SH-SY5Y (cell line): ENCODE measurements at regions not wholly inside any gene's neighbourhood (a gene's known extent, or its start where the extent isn't known, plus 50 kb on each side); places are given as distances from the start of the nearest gene placed in this dataset.
A peak's percentile ranks its signal among the peaks of the same experiment; 100 is the strongest.

Source experiments
- GATA2 ChIP-seq: IDR thresholded peaks from 2 replicates; pipeline ENCODE4 v1.6.1; 2011; ENCODE audit warnings: mild to moderate bottlenecking, low read depth, low read length
- GATA3 ChIP-seq: IDR thresholded peaks from 2 replicates; pipeline ENCODE4 v1.6.1; 2011; ENCODE audit warnings: low read depth, mild to moderate bottlenecking, low read length, moderate library complexity

DNA sequence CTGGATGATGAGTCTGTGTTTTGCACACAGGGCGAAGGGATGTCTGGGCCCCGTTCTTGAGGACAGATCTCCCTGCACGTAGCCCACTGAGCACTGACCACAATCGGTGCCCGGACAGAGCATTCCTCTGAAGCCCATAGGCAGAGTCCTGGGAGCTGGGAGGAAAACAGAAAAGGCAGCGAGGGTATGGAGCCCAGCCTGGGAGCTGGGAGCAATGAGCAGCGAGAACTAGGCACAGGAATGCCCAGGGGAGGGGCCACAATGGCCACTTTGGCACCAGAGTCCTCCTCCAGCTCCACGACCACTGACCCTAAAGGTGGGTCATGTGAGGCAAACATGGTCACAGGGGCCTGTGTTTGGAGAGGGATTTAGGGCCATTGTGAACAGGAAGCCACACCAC lies 333.9 kb downstream of the EIPR1 start:
- no peak for TF ChIP-seq GATA3
- no peak for TF ChIP-seq GATA2

DNA sequence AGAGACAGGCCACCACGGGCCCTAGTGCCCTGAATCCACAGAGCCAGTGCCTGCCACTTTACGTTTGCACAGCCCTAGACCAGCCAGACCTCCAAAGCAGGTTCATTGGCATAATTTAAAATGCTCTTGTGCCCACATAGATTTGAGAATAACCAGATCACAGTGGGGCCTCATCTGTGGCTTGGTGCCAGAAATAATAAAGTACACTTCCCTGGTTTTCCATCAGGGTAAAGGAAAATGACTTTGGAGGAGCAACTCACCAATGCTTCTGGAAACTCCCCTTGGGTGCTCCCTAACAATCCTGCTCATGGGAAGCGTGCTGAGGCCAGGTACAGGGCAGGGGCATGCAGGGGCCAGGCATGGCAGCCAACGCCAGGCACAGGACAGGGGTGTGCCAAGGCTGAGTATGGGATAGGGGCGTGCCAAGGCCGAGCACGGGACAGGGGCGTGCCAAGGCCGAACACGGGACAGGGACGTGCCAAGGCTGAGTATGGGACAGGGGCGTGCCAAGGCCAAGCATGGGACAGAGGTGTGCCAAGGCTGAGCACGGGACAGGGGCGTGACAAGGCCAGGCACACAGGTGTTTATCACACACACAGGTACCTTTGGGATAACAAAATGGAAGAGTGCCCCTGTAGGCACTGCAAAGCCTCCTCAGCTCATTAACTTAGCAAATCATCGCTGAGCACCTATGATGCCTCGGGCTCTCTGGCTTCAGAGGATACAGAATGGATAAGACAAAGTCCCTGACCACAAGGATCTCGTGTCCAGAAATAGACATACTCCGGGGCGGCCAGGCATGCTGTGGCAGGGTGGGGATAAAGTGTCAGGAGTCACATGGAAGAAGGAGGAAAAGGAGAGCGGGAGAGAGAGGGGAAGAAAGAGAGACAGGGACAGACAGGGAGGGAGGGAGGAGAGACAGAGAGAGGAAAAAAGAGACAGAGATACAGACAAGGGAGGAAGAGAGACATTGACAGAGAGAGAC lies 334.7 kb downstream of the EIPR1 start:
- TF ChIP-seq GATA2 (no peak), GATA3 (no peak)

DNA sequence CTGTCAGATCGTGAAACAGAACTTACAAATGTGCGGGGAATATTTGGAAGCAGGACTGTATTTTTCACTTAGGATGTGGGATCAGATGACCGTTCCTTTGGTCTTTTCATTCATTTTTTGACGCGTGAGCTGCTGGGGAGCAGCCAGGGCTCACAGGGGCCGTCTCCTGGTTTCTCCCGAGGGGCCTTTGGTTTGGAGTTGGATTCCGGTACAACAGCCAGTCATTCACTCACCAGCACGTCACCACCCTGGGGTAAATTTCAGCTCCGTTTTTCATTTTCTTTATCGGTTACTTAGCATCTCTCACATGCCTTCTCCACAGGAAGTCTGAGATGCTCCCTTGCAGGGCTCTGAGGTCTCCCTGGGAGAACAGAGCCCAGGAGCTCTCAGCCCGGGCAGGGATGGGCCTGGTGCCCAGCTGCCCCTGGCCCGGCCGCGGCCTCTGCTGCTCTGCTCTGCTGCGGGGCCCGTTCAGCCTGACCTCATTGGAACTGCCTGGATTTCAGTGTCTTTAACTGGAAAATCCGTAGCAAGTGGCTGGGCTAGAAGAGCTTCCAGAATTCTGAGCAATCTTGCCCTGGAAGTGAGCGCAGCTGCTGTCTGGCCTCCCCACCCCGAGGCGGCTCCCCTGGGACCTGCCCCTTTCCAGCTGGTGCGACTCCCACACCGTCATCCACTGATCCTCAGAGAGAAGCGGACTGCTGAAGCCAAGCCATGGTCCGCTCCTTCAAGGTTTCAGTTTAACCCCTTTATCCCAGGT lies 335.6 kb downstream of the EIPR1 start:
- TF ChIP-seq GATA3: no peak
- TF ChIP-seq GATA2: peak; percentile 52

DNA sequence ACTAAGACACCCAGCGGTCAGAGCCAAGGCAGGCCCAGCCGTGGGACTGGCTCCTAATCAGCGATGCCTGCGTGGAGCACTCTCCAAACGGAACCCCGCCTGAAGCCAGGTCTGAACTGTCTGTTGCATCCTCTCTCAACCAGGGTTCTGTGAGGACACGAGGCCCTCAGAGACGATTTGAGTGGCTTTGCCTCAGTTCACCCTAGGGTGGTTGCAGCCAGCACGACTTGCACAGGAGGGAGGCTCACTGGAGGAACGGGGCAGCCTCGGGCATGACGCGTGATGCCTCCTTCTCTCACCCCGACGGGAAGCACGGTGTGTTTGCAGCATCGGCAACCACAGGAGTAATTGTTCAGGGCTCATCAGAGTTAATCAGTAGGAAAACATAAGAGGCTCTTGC lies 336.4 kb downstream of the EIPR1 start:
- TF ChIP-seq GATA2 (no peak), GATA3 (no peak)

DNA sequence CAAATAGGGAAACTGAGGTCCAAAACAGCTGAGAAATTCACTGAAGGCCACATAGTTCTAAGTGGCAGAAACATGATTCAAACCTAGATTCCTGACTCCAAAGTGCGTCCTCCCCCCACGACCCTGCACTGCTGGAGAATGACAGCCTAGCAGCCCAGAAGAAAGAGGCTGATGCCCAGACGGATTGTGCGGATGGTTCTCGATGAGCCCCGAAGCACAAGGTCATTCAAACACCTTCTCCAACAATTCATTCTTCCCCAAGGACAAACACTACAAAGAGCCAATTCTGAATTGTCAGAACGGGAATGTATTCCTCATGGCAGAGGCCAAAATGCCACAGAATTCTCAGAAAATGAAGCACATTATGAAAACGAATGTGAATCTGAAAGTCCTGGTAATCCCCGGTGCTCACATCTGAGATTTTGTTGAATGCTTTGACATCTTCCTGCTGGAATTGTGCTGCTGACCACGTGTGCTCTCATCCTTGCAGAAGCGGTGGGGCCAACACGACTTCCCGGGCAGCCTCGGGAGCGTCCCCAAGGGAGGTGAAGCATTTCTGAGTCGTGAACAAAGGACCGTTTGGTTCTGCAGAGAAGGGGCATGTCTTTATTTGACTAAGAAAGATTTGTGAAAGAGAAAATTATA lies 337.0 kb downstream of the EIPR1 start:
- TF ChIP-seq GATA3: no peak
- no peak for TF ChIP-seq GATA2

DNA sequence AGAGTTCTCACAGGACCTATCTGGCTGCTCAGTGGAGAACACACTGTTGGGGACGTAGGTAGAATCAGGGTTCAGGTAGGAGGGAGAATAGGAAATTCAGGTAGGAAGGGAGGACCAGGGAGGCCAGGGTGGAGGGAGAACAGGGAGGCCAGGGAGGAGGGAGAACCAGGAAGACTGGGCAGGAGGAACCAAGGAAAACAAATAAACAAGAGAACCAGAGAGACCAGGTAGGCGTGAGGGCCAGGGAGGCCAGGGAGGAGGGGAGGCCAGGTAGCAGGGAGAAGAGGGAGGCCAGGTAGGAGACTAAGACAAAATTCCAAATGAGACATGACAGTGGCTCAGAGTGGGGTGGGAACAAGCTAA lies 337.6 kb downstream of the EIPR1 start:
- no peak for TF ChIP-seq GATA2
- no peak for TF ChIP-seq GATA3

DNA sequence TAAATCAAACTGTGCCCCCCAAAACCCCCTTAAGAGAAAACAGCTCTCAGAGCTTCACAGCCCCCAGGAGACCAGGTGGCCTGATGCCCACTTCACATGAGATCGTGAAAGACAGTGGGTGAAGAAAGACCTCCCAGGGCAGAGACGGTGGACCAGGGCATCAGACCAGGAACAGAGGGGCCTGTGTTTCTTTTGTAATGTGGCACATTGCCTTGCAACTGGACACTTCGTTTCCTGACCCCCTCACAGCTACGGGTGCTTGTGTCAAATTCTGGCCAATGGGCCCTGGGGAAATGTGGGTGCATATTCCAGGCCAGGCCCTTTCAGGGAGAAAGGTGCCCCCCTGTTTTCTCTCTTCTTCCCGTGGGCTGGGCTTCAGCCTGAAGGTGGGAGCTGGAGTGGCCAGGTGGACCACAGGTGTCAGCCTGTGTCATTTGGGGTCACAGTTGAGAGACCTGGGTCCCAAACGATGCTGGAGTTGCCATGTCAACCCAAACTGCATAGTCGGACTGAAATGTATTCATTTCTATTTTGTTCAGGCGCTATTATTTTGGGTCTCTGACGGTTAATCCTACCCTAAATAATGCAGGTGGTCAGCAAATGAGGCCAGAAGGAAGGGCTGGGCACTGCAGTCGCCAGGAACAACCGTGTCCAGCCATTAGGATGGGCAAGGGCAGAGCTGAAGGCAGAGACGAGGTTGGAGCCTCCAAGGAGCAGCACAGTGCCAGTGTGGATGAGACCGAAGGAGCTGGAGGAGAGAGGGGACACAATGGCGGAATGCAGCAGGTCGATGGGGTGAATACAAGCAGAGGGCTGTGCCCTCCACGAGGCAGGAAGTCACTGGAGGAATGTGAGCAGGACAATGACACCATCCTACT lies 338.2 kb downstream of the EIPR1 start:
- TF ChIP-seq GATA3 (no peak), GATA2 (no peak)

DNA sequence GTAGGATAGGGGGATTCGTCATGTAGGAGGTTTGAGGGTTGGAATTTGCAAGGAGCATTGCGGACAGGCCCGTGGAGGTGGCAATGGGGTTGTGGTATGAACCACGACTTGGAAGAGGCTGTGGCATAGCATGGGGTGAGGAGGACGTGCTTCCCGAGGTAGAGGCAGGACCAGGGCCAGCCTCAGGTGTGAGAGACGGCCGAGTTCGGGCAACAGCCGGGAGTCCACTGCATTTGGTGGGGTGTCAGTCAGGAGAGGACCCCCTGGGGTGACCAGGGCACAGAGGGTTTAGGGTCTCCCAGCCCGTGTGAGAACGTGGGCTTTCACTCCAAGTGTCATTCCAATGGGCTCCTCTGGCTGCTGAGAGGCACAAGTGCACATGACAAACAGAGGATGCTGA lies 339.0 kb downstream of the EIPR1 start:
- TF ChIP-seq GATA3 (no peak), GATA2 (no peak)

DNA sequence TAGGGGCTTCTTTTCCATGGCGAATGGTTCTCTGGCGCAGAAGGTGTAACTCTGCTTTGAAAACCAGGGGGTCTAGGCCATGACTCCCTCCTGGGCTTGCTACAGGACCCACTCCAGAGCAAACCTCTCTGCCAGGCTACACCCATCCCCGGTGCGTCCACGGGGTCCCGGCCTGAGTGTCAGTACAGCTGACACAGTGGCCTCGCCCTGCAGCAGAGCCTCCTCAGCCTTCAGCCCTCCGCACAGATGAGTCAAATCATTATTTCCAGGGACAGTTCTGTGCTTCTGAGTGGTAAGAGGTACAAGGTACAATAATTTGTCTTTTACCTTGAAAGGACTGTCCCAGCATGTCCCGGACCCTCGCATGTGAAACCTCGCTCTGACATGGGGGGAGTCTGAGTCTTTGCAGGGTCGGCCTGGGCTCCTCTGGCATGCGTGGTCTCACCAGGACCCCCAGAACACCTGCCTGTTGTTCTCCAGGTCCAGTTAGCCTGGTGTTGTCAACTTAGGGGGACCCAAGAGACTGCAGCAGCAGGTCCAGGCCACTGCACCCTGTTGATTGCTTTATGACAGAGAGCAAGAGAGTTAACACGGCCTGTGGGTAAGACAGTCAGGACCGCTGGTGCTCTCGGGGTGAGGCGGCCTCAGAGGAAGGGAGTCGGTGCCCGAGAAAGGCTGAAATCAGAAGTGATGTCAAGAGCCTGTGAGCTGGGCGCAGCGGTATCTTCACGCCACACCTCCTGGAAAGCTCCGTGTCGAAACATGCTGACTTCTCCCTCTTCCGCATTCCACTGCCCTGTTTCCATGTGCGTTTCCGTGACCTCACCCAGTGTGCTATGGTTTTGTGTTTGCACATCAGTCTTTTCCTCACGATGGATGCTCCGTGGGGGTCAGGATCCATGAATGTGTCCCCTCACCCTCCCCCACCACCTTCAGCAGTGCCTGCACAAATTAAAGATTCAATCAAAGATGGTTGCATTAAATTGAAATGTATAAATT lies 340.1 kb downstream of the EIPR1 start:
- no peak for TF ChIP-seq GATA3
- TF ChIP-seq GATA2: no peak

DNA sequence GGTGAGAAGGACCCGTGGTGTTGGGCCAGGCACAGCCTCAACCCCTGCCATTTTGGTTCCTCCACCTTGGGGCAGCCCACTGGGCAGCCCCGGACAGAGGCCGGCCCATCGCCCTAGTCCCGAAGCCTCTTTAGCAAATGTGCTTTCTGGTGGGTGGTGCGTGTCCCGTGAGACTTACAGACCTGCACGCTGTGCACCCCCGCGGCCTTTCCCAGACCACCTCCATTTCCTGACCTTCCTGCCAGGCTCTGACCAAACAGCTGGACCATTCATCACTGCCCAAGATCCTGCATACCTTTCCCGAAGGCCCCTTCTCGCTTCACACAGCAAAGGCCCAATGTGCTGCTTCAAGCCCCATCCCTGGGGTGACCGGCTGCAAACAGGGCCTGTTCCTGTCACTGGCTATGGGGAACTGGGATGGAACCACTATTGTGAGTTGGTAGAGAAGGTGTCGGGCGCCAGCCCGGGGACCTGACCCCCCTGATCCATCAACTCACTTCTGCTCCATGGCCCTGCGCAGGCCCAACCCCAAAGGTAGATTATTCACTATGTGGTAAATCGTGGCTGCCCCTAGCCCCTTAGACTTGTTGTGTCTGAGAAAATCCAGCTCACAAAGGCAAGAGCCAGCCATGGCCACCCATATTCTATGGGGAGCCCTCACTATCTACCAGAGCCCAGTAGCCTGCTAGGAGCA lies 341.0 kb downstream of the EIPR1 start:
- TF ChIP-seq GATA2 (no peak), GATA3 (no peak)

DNA sequence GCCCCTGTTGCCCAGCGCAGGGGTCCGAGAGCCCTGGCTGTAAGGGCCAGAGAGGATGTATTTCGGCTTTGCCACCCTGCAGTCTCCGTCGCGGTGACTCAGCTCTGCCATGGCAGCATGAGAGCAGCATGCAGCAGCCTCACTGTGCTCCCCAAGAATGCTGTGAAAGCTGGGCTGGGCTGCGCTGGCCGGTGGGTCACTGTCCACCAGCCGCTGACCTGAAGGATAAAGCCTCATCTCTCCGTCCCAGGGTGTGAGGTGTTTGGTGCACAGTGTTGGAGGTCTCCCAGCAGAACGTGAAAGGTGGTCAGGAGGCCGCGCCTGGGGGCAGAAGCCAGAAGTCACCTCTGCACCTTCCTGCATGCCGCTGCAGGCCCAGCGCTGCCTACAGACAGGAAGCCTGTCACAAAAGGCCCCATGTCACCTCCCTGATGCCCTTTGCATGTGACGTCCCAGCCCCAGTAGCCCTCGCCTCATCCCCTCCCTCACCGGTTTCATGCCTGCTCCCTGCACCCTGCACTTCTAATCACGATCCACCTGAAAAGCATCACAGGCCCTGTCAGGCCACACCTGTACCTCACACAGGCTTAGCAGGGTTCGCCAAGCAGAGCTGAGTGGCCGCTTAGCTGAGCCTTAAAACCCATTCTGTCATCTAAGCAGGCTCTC lies 342.1 kb downstream of the EIPR1 start:
- TF ChIP-seq GATA3: no peak
- no peak for TF ChIP-seq GATA2

DNA sequence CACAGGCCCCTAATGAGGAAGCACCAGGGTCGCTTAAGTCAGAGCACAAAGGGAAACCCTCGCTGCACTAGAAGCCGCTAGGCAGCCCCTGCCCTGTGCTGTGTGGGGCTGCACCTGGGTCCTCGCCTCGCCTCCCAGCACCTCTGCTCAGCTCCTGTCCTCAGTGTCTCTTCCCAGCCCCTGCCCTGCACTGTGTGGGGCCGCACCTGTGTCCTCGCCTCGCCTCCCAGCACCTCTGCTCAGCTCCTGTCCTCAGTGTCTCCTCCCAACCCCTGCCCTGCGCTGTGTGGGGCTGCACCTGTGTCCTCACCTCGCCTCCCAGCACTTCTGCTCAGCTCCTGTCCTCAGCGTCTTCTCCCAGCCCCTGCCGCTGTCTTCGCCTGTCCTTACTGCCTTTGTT lies 342.8 kb downstream of the EIPR1 start:
- TF ChIP-seq GATA2: no peak
- TF ChIP-seq GATA3: no peak
